ENCODE measurements at regions not wholly inside any gene's neighbourhood (a gene's known extent, or its start where the extent isn't known, plus 50 kb on each side); places are given as distances from the start of the nearest gene placed in this dataset.
"Not testable (repeated sequence)": the region's sequence is repeated elsewhere in the genome, so short reads cannot be mapped to it uniquely, and the experiment has no call there.

DNA sequence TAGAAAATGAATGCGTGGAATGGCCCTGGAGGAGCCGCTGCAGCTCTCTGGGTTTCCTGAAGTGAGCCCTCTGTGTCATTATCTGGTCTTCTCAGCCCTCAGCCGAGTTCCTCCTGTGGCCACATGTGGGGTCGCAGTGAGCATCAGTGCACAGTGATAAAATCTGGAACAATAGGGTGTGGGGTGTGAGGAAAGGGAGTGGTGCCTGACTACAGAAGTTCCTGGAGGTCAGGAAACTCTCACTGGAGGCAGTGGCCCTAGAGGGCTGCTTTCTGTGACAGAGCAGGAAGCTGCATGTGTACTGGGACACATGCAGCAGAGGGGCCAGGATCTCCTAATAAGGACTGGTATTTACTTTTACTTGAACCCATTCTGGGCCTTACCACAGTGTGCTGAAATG, 1942.5 kb downstream of the FOXD4L5 start:
- H3K27ac ChIP-seq (ENCODE audit: low read depth in 1 of 2, low read length in 1 of 2); H3K36me3 ChIP-seq (ENCODE audit: control insufficient read depth in 2 of 2, insufficient read depth in 2 of 2, low read length in 1 of 2); H3K4me1 ChIP-seq (ENCODE audit: control insufficient read depth in 2 of 2, insufficient read depth in 2 of 2, low read length in 2 of 2); DNase-seq (ENCODE audit: low read depth in 6 of 9, low spot score in 9 of 9); H3K4me3 ChIP-seq (ENCODE audit: low read length in 2 of 2); H3K9me3 ChIP-seq (ENCODE audit: control insufficient read depth in 2 of 2, insufficient read depth in 1 of 2, low read length in 1 of 2); H3K27me3 ChIP-seq (ENCODE audit: control insufficient read depth in 2 of 2, insufficient read depth in 1 of 2, low read length in 1 of 2): not testable (repeated sequence)
- 13% methylated on average over 2 of the region's 4 CpGs for WGBS

DNA sequence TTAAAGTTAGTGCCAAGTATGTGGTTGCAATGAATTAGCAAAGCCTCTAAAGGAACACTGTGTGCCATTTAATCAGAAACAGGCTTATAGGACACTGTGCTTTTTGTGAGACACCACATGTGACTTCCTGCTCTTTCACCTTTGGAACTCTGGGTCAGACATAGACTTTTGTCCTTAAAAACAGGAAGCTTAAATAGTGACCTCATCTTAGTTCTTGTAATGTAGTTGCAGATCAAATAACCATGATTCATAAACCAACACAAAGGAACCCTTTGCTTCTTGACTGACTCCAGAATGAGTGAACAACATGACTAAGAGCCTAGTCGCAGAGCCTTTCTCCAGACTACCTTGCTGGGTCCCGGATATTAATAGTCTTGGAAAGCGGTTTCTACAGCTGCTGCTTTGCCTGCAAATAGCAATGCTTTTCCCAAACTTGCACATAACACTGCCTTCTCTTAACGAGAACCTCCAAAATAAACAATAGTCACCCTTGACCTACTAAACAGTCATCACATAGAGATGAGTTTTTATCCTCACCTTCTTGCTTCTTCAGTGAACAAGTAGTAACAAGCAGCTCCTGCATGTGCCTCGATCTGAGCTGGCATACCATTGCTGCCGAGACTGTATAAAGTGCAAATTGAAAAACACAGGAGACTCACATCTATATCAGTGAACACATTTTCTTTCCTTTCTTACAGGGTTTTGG, 1947.0 kb downstream of the FOXD4L5 start:
- H3K9me3 ChIP-seq (ENCODE audit: control insufficient read depth in 2 of 2, insufficient read depth in 1 of 2, low read length in 1 of 2); DNase-seq (ENCODE audit: low read depth in 6 of 9, low spot score in 9 of 9); H3K36me3 ChIP-seq (ENCODE audit: control insufficient read depth in 2 of 2, insufficient read depth in 2 of 2, low read length in 1 of 2); H3K4me1 ChIP-seq (ENCODE audit: control insufficient read depth in 2 of 2, insufficient read depth in 2 of 2, low read length in 2 of 2); H3K27me3 ChIP-seq (ENCODE audit: control insufficient read depth in 2 of 2, insufficient read depth in 1 of 2, low read length in 1 of 2); H3K4me3 ChIP-seq (ENCODE audit: low read length in 2 of 2): not testable (repeated sequence)
- H3K27ac ChIP-seq (ENCODE audit: low read depth in 1 of 2, low read length in 1 of 2), result peak overlapping the region in 1 of 2 donors; percentile 18
- WGBS, result 85% methylated on average over 5 of the region's 6 CpGs

GRCh38 chr9:63335286-63335685, 1949.7 kb downstream of the FOXD4L5 start:
- not testable (repeated sequence) for H3K4me1 ChIP-seq (ENCODE audit: control insufficient read depth in 2 of 2, insufficient read depth in 2 of 2, low read length in 2 of 2); H3K27me3 ChIP-seq (ENCODE audit: control insufficient read depth in 2 of 2, insufficient read depth in 1 of 2, low read length in 1 of 2); H3K4me3 ChIP-seq (ENCODE audit: low read length in 2 of 2); H3K27ac ChIP-seq (ENCODE audit: low read depth in 1 of 2, low read length in 1 of 2); DNase-seq (ENCODE audit: low read depth in 6 of 9, low spot score in 9 of 9); H3K36me3 ChIP-seq (ENCODE audit: control insufficient read depth in 2 of 2, insufficient read depth in 2 of 2, low read length in 1 of 2); H3K9me3 ChIP-seq (ENCODE audit: control insufficient read depth in 2 of 2, insufficient read depth in 1 of 2, low read length in 1 of 2)
- 43% methylated on average over 3 of the region's 3 CpGs for WGBS

GRCh38 chr9:63334187-63334586, 1950.8 kb downstream of the FOXD4L5 start:
- DNase-seq (ENCODE audit: low read depth in 6 of 9, low spot score in 9 of 9); H3K9me3 ChIP-seq (ENCODE audit: control insufficient read depth in 2 of 2, insufficient read depth in 1 of 2, low read length in 1 of 2); H3K4me3 ChIP-seq (ENCODE audit: low read length in 2 of 2); H3K36me3 ChIP-seq (ENCODE audit: control insufficient read depth in 2 of 2, insufficient read depth in 2 of 2, low read length in 1 of 2); H3K27me3 ChIP-seq (ENCODE audit: control insufficient read depth in 2 of 2, insufficient read depth in 1 of 2, low read length in 1 of 2); H3K27ac ChIP-seq (ENCODE audit: low read depth in 1 of 2, low read length in 1 of 2); H3K4me1 ChIP-seq (ENCODE audit: control insufficient read depth in 2 of 2, insufficient read depth in 2 of 2, low read length in 2 of 2): not testable (repeated sequence)
- 87% methylated on average over 1 of the region's 4 CpGs for WGBS

DNA sequence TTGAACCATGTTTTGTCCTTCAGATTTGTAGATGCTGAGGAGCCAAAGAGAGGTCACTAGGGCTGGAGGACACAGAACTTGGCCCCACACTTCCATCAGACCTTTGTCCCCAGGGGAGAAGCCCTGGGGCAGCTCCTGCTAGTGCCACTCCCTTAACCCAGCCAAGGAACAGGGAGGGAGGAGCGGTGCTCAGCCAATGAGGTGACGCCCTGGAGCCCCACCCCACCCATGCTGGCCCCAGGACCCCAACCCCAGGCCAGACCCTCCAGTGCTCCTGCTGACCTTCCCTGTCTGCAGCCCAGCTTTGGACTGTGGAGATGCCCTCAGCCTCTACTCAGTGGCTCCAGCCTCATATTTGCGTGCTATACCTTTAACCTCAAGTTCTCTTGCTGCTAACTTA, 1951.9 kb downstream of the FOXD4L5 start:
- not testable (repeated sequence) for H3K27me3 ChIP-seq (ENCODE audit: control insufficient read depth in 2 of 2, insufficient read depth in 1 of 2, low read length in 1 of 2); H3K27ac ChIP-seq (ENCODE audit: low read depth in 1 of 2, low read length in 1 of 2); H3K36me3 ChIP-seq (ENCODE audit: control insufficient read depth in 2 of 2, insufficient read depth in 2 of 2, low read length in 1 of 2); H3K9me3 ChIP-seq (ENCODE audit: control insufficient read depth in 2 of 2, insufficient read depth in 1 of 2, low read length in 1 of 2); DNase-seq (ENCODE audit: low read depth in 6 of 9, low spot score in 9 of 9); H3K4me3 ChIP-seq (ENCODE audit: low read length in 2 of 2); H3K4me1 ChIP-seq (ENCODE audit: control insufficient read depth in 2 of 2, insufficient read depth in 2 of 2, low read length in 2 of 2)
- 100% methylated on average over 2 of the region's 3 CpGs for WGBS

DNA sequence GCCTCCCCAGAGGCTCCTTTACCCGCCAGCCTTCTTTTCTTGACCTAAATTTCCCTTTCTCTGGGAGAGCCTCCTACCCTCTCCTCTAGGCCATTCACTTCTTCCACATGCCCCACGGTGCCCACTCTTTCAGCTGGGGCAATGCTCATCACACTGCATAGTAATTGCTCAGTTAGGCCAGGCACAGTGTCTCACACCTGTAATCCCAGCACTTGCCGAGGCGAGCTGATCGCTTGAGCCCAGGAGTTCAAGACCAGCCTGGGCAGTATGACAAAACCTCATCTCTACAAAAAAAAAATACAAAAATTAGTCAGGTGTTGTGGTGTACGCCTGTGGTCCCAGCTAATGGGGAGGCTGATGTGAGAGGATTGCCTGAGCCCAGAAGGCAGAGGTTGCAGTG, 1956.7 kb downstream of the FOXD4L5 start:
- H3K27me3 ChIP-seq (ENCODE audit: control insufficient read depth in 2 of 2, insufficient read depth in 1 of 2, low read length in 1 of 2); H3K4me3 ChIP-seq (ENCODE audit: low read length in 2 of 2); H3K4me1 ChIP-seq (ENCODE audit: control insufficient read depth in 2 of 2, insufficient read depth in 2 of 2, low read length in 2 of 2); H3K36me3 ChIP-seq (ENCODE audit: control insufficient read depth in 2 of 2, insufficient read depth in 2 of 2, low read length in 1 of 2); H3K27ac ChIP-seq (ENCODE audit: low read depth in 1 of 2, low read length in 1 of 2); DNase-seq (ENCODE audit: low read depth in 6 of 9, low spot score in 9 of 9); H3K9me3 ChIP-seq (ENCODE audit: control insufficient read depth in 2 of 2, insufficient read depth in 1 of 2, low read length in 1 of 2): not testable (repeated sequence)
- WGBS, result 98% methylated on average over 6 of the region's 6 CpGs

DNA sequence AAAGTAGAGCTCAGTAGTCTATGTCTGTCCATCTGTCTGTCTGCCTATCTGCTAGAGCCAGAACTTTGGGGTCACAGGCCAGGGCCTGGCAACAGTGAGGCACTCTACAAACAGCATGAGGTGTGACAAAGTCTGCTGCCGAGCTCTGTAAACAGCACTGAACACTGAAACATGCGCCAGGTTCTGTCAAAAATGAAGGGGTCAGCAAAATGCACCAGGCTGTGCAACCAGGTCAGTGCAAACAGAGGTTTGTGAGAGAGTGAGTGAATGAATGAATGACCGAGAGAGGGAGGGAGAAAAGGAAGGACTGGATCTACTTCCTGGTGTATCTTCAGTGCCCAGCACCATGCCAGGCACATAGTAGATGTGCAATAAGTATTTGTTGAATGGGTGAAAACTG, 1957.8 kb downstream of the FOXD4L5 start:
- H3K9me3 ChIP-seq (ENCODE audit: control insufficient read depth in 2 of 2, insufficient read depth in 1 of 2, low read length in 1 of 2); H3K27me3 ChIP-seq (ENCODE audit: control insufficient read depth in 2 of 2, insufficient read depth in 1 of 2, low read length in 1 of 2); H3K36me3 ChIP-seq (ENCODE audit: control insufficient read depth in 2 of 2, insufficient read depth in 2 of 2, low read length in 1 of 2); H3K4me1 ChIP-seq (ENCODE audit: control insufficient read depth in 2 of 2, insufficient read depth in 2 of 2, low read length in 2 of 2); H3K4me3 ChIP-seq (ENCODE audit: low read length in 2 of 2); H3K27ac ChIP-seq (ENCODE audit: low read depth in 1 of 2, low read length in 1 of 2): not testable (repeated sequence)
- peak in 1 of 9 donors; percentile 0 for DNase-seq (ENCODE audit: low read depth in 6 of 9, low spot score in 9 of 9)
- 94% methylated on average over 3 of the region's 3 CpGs for WGBS

DNA sequence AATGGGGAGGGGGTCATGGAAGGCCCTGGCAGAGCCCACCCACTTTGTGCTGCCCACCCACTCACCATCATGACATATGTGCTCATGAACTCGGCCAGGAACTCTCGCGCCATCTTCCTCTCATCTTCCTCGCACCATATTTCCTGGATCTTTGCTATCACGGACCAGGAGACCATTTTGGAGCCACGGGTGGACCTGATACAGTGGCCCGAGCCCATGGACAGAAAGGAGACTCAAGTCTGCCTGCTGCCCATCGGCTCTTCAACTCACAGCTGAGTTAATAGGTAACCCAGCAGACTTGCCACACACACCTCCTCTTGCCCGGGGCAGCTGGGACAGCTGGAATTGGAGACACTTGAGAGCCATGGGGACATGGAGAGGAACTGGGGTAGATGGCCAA, 1958.3 kb downstream of the FOXD4L5 start:
- not testable (repeated sequence) for H3K27me3 ChIP-seq (ENCODE audit: control insufficient read depth in 2 of 2, insufficient read depth in 1 of 2, low read length in 1 of 2); H3K27ac ChIP-seq (ENCODE audit: low read depth in 1 of 2, low read length in 1 of 2); H3K4me3 ChIP-seq (ENCODE audit: low read length in 2 of 2); H3K9me3 ChIP-seq (ENCODE audit: control insufficient read depth in 2 of 2, insufficient read depth in 1 of 2, low read length in 1 of 2); H3K36me3 ChIP-seq (ENCODE audit: control insufficient read depth in 2 of 2, insufficient read depth in 2 of 2, low read length in 1 of 2); DNase-seq (ENCODE audit: low read depth in 6 of 9, low spot score in 9 of 9); H3K4me1 ChIP-seq (ENCODE audit: control insufficient read depth in 2 of 2, insufficient read depth in 2 of 2, low read length in 2 of 2)
- WGBS, result 91% methylated on average over 8 of the region's 9 CpGs

DNA sequence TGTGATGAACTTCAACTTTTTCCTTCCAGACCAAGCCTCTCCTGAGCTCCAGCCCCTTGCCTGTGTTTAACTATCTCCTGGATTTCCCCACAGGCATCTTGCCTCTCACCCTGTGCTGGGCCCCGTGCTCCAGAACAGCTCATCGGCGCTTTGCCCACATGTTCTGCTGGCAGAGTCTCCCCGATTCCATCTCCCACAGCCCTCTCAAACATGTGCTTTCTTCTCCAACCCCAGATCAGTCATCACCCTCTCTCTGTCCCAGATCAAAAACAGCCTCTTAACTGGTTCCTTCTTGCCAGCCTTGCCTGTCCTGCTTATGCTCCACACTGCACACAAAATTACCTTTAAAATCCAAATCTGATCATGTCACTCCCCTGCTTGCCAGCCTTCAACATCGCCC, 1959.3 kb downstream of the FOXD4L5 start:
- DNase-seq (ENCODE audit: low read depth in 6 of 9, low spot score in 9 of 9), result peak in 1 of 9 donors; percentile 0
- H3K4me3 ChIP-seq (ENCODE audit: low read length in 2 of 2), result not testable (repeated sequence)

GRCh38 chr9:63318093-63318492, 1966.9 kb downstream of the FOXD4L5 start:
- H3K9me3 ChIP-seq (ENCODE audit: control insufficient read depth in 2 of 2, insufficient read depth in 1 of 2, low read length in 1 of 2), result not testable (repeated sequence)
- 88% methylated on average over 10 of the region's 11 CpGs for WGBS

More for the DNA sequence above, 1959.3 kb downstream of the FOXD4L5 start:
- not testable (repeated sequence) for H3K27ac ChIP-seq (ENCODE audit: low read depth in 1 of 2, low read length in 1 of 2); H3K36me3 ChIP-seq (ENCODE audit: control insufficient read depth in 2 of 2, insufficient read depth in 2 of 2, low read length in 1 of 2); H3K9me3 ChIP-seq (ENCODE audit: control insufficient read depth in 2 of 2, insufficient read depth in 1 of 2, low read length in 1 of 2); H3K4me1 ChIP-seq (ENCODE audit: control insufficient read depth in 2 of 2, insufficient read depth in 2 of 2, low read length in 2 of 2); H3K27me3 ChIP-seq (ENCODE audit: control insufficient read depth in 2 of 2, insufficient read depth in 1 of 2, low read length in 1 of 2)
- WGBS, result 91% methylated on average over 5 of the region's 5 CpGs

More at GRCh38 chr9:63318093-63318492, 1966.9 kb downstream of the FOXD4L5 start:
- DNase-seq (ENCODE audit: low read depth in 6 of 9, low spot score in 9 of 9); H3K36me3 ChIP-seq (ENCODE audit: control insufficient read depth in 2 of 2, insufficient read depth in 2 of 2, low read length in 1 of 2); H3K27me3 ChIP-seq (ENCODE audit: control insufficient read depth in 2 of 2, insufficient read depth in 1 of 2, low read length in 1 of 2); H3K4me3 ChIP-seq (ENCODE audit: low read length in 2 of 2); H3K4me1 ChIP-seq (ENCODE audit: control insufficient read depth in 2 of 2, insufficient read depth in 2 of 2, low read length in 2 of 2); H3K27ac ChIP-seq (ENCODE audit: low read depth in 1 of 2, low read length in 1 of 2): not testable (repeated sequence)

Measured in thymus (tissue), 11 donors.